GM18907 (cell line): ENCODE measurements at regions not wholly inside any gene's neighbourhood (a gene's known extent, or its start where the extent isn't known, plus 50 kb on each side); places are given as distances from the start of the nearest gene placed in this dataset.
"Not testable (repeated sequence)": the region's sequence is repeated elsewhere in the genome, so short reads cannot be mapped to it uniquely, and the experiment has no call there.

Experiments used
- ATAC-seq: cut with Tn5 transposase; IDR thresholded peaks from one replicate; pipeline ENCODE4 v1.9.1; 2021; ENCODE audit warnings: mild to moderate bottlenecking, moderate library complexity; ENCODE audit not compliant: unreplicated experiment

GRCh38 chr4:130855533-130855932, 1759.6 kb downstream of the C4orf33 start:
- ATAC-seq = no peak

GRCh38 chr4:130859991-130860390, 1764.0 kb downstream of the C4orf33 start:
- no peak for ATAC-seq

GRCh38 chr4:130896920-130897319, 1801.0 kb downstream of the C4orf33 start:
- no peak for ATAC-seq

- ATAC-seq = no peak
Observed at GRCh38 chr4:130901321-130901720, 1805.4 kb downstream of the C4orf33 start.

- no peak for ATAC-seq
Observed at GRCh38 chr4:130922955-130923354, 1827.0 kb downstream of the C4orf33 start.

- no peak for ATAC-seq
Observed at GRCh38 chr4:130955520-130955919, 1859.6 kb downstream of the C4orf33 start.

- ATAC-seq = no peak
Observed at GRCh38 chr4:130985371-130985770, 1889.4 kb downstream of the C4orf33 start.

GRCh38 chr4:130995988-130996387, 1900.0 kb downstream of the C4orf33 start:
- ATAC-seq = no peak

GRCh38 chr4:131001371-131001770, 1905.4 kb downstream of the C4orf33 start:
- ATAC-seq = no peak

- ATAC-seq = no peak
Observed at GRCh38 chr4:131002132-131002531, 1906.2 kb downstream of the C4orf33 start.

- ATAC-seq = no peak
Observed at GRCh38 chr4:131006388-131006787, 1910.4 kb downstream of the C4orf33 start.

- not testable (repeated sequence) for ATAC-seq
Observed at GRCh38 chr4:131011961-131012360, 1916.0 kb downstream of the C4orf33 start.

GRCh38 chr4:131013226-131013625, 1917.3 kb downstream of the C4orf33 start:
- ATAC-seq = no peak

GRCh38 chr4:131026771-131027170, 1930.8 kb downstream of the C4orf33 start:
- ATAC-seq = no peak

- ATAC-seq = no peak
Observed at GRCh38 chr4:131044368-131044767, 1948.4 kb downstream of the C4orf33 start.

GRCh38 chr4:131046821-131047220, 1950.9 kb downstream of the C4orf33 start:
- no peak for ATAC-seq

- no peak for ATAC-seq
Observed at GRCh38 chr4:131052646-131053045, 1956.7 kb downstream of the C4orf33 start.

- ATAC-seq = no peak
Observed at GRCh38 chr4:131054489-131055019, 1958.6 kb downstream of the C4orf33 start.

- no peak for ATAC-seq
Observed at GRCh38 chr4:131061734-131062133, 1965.8 kb downstream of the C4orf33 start.

GRCh38 chr4:131063878-131064277, 1967.9 kb downstream of the C4orf33 start:
- ATAC-seq = no peak

GRCh38 chr4:131081069-131081468, 1985.1 kb downstream of the C4orf33 start:
- ATAC-seq = no peak

GRCh38 chr4:131084997-131085396, 1989.0 kb downstream of the C4orf33 start:
- ATAC-seq = no peak

- no peak for ATAC-seq
Observed at GRCh38 chr4:131091896-131092295, 1995.9 kb downstream of the C4orf33 start.
